CD4-positive, alpha-beta memory T cell (primary cell): ENCODE measurements at regions not wholly inside any gene's neighbourhood (a gene's known extent, or its start where the extent isn't known, plus 50 kb on each side); places are given as distances from the start of the nearest gene placed in this dataset.

Experiments
- CTCF ChIA-PET: fragments of 350-600 bp; sonication (Branson Sonifier 250); formaldehyde crosslinking; loops from one replicate; lab custom pipeline; 2021; ENCODE audit warnings: inconsistent platforms; ENCODE audit not compliant: partially characterized antibody; lab: Charles Lee
- POLR2A ChIA-PET: fragments of 350-600 bp; sonication (Branson Sonifier 250); formaldehyde crosslinking; loops from one replicate; lab custom pipeline; 2021; ENCODE audit not compliant: partially characterized antibody; lab: Charles Lee
- DNase-seq, 5 donors: peaks; one replicate each; pipeline versions ENCODE4 v3.0.0 to v3.0.0-alpha.2; 2020 to 2022; ENCODE audit warnings: mixed read lengths in 1 of 5
- H3K27ac ChIP-seq: one replicate; pipeline ENCODE4 v1.7.0; 2013; ENCODE audit warnings: low read depth, low read length
- H3K27me3 ChIP-seq: 2 replicates; pipeline ENCODE4 v1.7.0; 2013; ENCODE audit warnings: mild to moderate bottlenecking, low read length, moderate library complexity; ENCODE audit not compliant: insufficient read depth
- H3K36me3 ChIP-seq: 2 replicates; pipeline ENCODE4 v1.7.0; 2013; ENCODE audit warnings: mild to moderate bottlenecking, low read length, moderate library complexity; ENCODE audit not compliant: insufficient read depth
- H3K4me1 ChIP-seq: 2 replicates; pipeline ENCODE4 v1.7.0; 2013; ENCODE audit warnings: mild to moderate bottlenecking, low read length, moderate library complexity; ENCODE audit not compliant: insufficient read depth
- H3K4me3 ChIP-seq, 2 donors: one replicate each; pipeline ENCODE4 v1.7.0; 2013; ENCODE audit warnings: low read length in 2 of 2, mild to moderate bottlenecking in 1 of 2
- H3K9me3 ChIP-seq, 2 donors: one replicate each; pipeline ENCODE4 v1.7.0; 2013; ENCODE audit warnings: low read length in 2 of 2, control low read depth in 1 of 2; ENCODE audit not compliant: control insufficient read depth in 1 of 2
- H3K27ac Mint-ChIP-seq, 7 donors: one replicate each; pipeline ENCODE4 v1.8.0; 2020 to 2021; ENCODE audit warnings: mixed read lengths in 7 of 7, mild to moderate bottlenecking in 6 of 7, inconsistent platforms in 3 of 7, moderate library complexity in 3 of 7
- H3K27me3 Mint-ChIP-seq, 2 donors: one replicate each; pipeline ENCODE4 v1.8.0; 2020 to 2021; ENCODE audit warnings: mixed read lengths in 2 of 2
- H3K36me3 Mint-ChIP-seq, 2 donors: one replicate each; pipeline ENCODE4 v1.8.0; 2020 to 2021; ENCODE audit warnings: mixed read lengths in 2 of 2, inconsistent platforms in 1 of 2, mild to moderate bottlenecking in 1 of 2
- H3K4me1 Mint-ChIP-seq, 4 donors: one replicate each; pipeline ENCODE4 v1.8.0; 2020 to 2021; ENCODE audit warnings: mixed read lengths in 4 of 4, mild to moderate bottlenecking in 1 of 4
- H3K4me3 Mint-ChIP-seq, 8 donors: one replicate each; pipeline ENCODE4 v1.8.0; 2020 to 2021; ENCODE audit warnings: mixed read lengths in 8 of 8, mild to moderate bottlenecking in 7 of 8, moderate library complexity in 6 of 8, inconsistent platforms in 3 of 8
- H3K9me3 Mint-ChIP-seq, 8 donors: one replicate each; pipeline ENCODE4 v1.8.0; 2020 to 2021; ENCODE audit warnings: mixed read lengths in 8 of 8, mild to moderate bottlenecking in 5 of 8, inconsistent platforms in 3 of 8, moderate library complexity in 1 of 8
- intact Hi-C: fragments of 100-400 bp; cut with micrococcal nuclease; formaldehyde crosslinking; loops from one replicate; pipeline ENCODE4 v1.15.1; 2023

DNA sequence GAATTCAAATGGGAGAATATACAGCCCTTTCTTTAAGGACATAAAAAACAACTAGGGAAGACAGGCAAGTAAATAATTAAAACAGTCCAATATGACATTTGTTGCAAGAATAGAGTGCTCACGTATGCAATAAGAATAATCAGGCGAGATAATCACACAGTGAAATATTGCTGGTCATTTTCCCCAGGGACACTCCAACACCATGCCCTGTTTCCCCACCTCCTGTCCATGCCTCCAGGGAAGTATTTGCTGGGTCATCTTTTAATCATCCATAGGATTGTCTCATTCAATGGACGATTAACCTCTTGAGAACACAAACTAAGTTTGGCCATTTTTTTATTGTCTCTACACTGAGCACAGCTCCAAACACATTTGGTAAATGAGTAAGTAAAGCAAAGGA is 472.9 kb downstream of the C6orf118 start:
- Histone ChIP-seq H3K36me3 (no peaks in the 10 kb centered on the region), H3K27ac (no peak overlapping the region), H3K4me1 (no peaks in the 10 kb centered on the region), H3K4me3 (no peak overlapping the region), H3K9me3 (no peaks in the 10 kb centered on the region), H3K27me3 (no peaks in the 10 kb centered on the region)
- intact Hi-C loops: no loop called here
- ChIA-PET POLR2A (no interaction called here), CTCF (no interaction called here)
- H3K27me3 Mint-ChIP-seq: no peaks in the 10 kb centered on the region
- H3K36me3 Mint-ChIP-seq: no peaks in the 10 kb centered on the region
- H3K4me3 Mint-ChIP-seq: no peak overlapping the region
- peaks cover 0 to 4% (median 2%) of the 10 kb centered on the region in 8 donors for H3K9me3 Mint-ChIP-seq
- no peaks in the 10 kb centered on the region for H3K4me1 Mint-ChIP-seq
- no peak for DNase-seq
- no peak overlapping the region for H3K27ac Mint-ChIP-seq

DNA sequence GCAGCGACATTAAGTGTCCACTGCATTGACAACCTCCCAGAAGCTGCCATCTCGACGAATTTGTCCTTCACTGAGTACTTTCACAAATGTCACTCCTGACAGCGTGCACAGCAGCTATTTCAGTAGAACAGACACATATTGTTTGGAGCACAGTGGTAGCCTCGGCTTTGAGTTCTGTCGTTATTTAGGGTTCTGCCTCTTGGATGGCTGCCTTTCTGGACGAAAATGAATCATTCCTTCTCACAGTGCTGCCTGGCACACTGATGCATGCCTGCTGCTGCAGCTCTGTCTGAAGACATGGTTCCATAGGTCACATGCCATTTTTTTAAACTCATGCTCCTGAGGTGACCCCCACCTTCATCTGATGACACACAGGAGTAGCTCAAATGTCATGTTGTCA is 477.0 kb downstream of the C6orf118 start:
- Mint-ChIP-seq H3K9me3 (peaks cover 0 to 5% (median 1%) of the 10 kb centered on the region in 8 donors), H3K27ac (no peak overlapping the region), H3K36me3 (no peaks in the 10 kb centered on the region), H3K4me3 (no peak overlapping the region), H3K27me3 (no peaks in the 10 kb centered on the region), H3K4me1 (no peaks in the 10 kb centered on the region)
- POLR2A ChIA-PET: no interaction called here
- H3K4me3 ChIP-seq: no peak overlapping the region
- CTCF ChIA-PET: no interaction called here
- H3K27ac ChIP-seq: no peak overlapping the region
- no peaks in the 10 kb centered on the region for H3K4me1 ChIP-seq
- intact Hi-C loops: no loop called here
- H3K36me3 ChIP-seq: no peaks in the 10 kb centered on the region
- no peak for DNase-seq
- H3K27me3 ChIP-seq: no peaks in the 10 kb centered on the region
- no peaks in the 10 kb centered on the region for H3K9me3 ChIP-seq

DNA sequence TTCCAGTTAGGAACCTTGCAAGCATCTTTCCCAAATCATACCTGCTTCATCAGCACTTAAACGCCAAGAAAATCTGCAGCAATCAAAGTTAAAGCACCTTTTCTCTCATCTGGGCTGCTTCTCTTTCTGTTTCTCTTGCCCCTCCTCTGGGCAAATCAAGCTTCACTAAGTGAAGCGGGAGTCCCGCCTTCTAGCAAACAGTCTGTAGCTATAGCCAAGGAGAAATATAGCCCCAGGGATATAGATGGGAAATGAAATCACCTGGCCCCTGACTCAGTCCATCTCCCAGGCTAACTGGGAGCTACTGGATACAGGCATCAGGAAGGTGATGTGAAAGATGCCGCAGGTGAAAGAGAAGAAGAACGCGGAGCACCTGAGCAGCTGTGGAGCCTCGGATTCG is 481.9 kb downstream of the C6orf118 start:
- Mint-ChIP-seq H3K4me3 (no peak overlapping the region), H3K36me3 (no peaks in the 10 kb centered on the region), H3K27ac (no peak overlapping the region), H3K27me3 (no peaks in the 10 kb centered on the region), H3K9me3 (peaks cover 0 to 10% (median 4%) of the 10 kb centered on the region in 8 donors), H3K4me1 (no peaks in the 10 kb centered on the region)
- Histone ChIP-seq H3K9me3 (no peaks in the 10 kb centered on the region), H3K27ac (no peak overlapping the region), H3K36me3 (no peaks in the 10 kb centered on the region), H3K27me3 (no peaks in the 10 kb centered on the region), H3K4me1 (no peaks in the 10 kb centered on the region), H3K4me3 (no peak overlapping the region)
- intact Hi-C loops: no loop called here
- ChIA-PET CTCF (no interaction called here), POLR2A (no interaction called here)
- DNase-seq: no peak

DNA sequence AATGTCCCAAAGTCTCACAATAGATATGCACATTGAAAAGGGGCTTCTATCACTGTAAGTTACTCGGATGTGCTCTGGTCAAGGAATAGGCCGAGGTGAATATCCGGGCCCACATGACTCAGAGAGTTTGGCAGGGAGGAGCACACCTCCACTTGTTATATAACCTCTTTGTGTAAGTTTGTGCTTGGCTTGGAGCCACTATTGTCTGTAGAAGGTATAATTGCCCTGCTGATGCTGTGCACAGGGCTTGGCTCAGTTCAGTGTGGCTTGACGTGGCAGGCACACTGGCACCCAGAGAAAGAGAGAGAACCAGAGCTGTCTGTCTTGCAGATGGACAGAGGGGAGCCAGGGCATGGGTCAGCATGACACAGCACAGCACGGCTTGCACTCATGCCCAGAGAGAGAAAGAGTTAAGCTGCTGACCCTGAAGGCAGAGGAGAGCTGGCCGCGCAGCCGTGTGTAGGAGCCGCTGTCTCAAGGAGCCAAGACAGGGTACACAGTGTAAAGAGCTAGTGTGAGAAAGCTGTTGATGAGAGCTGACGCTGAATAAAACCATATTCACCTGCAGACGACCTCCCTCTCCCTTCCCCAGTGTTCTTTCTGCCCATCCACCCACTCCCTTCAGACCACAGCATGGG is 482.5 kb downstream of the C6orf118 start:
- Mint-ChIP-seq H3K36me3 (no peaks in the 10 kb centered on the region), H3K4me3 (no peak overlapping the region), H3K9me3 (peaks cover 0 to 10% (median 4%) of the 10 kb centered on the region in 8 donors), H3K27ac (no peak overlapping the region), H3K4me1 (no peaks in the 10 kb centered on the region), H3K27me3 (no peaks in the 10 kb centered on the region)
- ChIA-PET POLR2A (no interaction called here), CTCF (no interaction called here)
- DNase-seq: no peak
- no peaks in the 10 kb centered on the region for H3K4me1 ChIP-seq
- H3K4me3 ChIP-seq: no peak overlapping the region
- H3K36me3 ChIP-seq: no peaks in the 10 kb centered on the region
- H3K27me3 ChIP-seq: no peaks in the 10 kb centered on the region
- intact Hi-C loops: no loop called here
- no peaks in the 10 kb centered on the region for H3K9me3 ChIP-seq
- H3K27ac ChIP-seq: no peak overlapping the region

DNA sequence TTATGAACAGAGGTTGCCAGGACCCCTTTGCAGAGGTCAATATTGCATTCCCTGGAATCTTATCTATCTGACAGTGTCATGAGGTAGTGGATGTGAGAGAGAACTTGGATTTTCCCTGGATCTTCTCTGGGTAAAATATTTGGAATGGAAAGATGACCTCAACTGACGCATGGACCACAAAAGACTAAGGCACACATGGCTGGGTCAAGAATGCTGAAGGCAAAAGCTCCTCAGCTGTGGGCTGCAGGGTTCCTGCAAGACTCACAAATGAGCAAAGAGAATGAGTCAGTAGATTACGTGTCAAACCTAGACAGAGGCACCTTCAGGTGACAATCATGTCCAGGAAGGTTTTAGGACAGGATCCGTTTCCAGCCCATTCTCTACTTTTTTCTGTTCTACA is 484.0 kb downstream of the C6orf118 start:
- Histone ChIP-seq H3K27ac (no peak overlapping the region), H3K9me3 (no peaks in the 10 kb centered on the region), H3K4me3 (no peak overlapping the region), H3K36me3 (no peaks in the 10 kb centered on the region), H3K27me3 (no peaks in the 10 kb centered on the region), H3K4me1 (no peaks in the 10 kb centered on the region)
- DNase-seq: no peak
- H3K27ac Mint-ChIP-seq: no peak overlapping the region
- H3K27me3 Mint-ChIP-seq: no peaks in the 10 kb centered on the region
- CTCF ChIA-PET: no interaction called here
- H3K4me1 Mint-ChIP-seq: no peaks in the 10 kb centered on the region
- no peaks in the 10 kb centered on the region for H3K36me3 Mint-ChIP-seq
- POLR2A ChIA-PET: no interaction called here
- no peak overlapping the region for H3K4me3 Mint-ChIP-seq
- intact Hi-C loops: no loop called here
- H3K9me3 Mint-ChIP-seq: peaks cover 4 to 10% (median 5%) of the 10 kb centered on the region in 8 donors

DNA sequence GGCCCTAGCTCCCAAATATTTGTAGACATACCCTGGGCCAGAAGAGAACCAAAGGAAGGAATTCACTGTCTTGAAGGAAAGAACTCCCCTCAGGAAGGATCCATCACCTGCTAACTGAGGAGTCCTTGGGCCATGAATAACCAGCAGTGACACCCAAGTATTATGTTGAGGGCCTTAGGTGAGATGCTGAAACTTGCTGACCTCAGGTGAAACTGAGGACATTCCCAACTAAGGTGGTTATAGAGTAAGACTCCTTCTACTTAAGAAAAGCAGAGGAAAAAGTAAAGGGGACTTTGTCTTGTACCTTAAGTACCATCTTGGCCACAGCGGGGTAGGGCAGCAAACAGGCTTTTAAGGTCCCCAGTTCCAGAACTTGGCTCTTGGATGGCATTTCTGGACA is 491.7 kb downstream of the C6orf118 start:
- Mint-ChIP-seq H3K27ac (no peak overlapping the region), H3K4me3 (no peak overlapping the region), H3K36me3 (no peaks in the 10 kb centered on the region), H3K9me3 (peaks cover 0 to 19% (median 4%) of the 10 kb centered on the region in 8 donors), H3K4me1 (no peaks in the 10 kb centered on the region), H3K27me3 (no peaks in the 10 kb centered on the region)
- Histone ChIP-seq H3K36me3 (no peaks in the 10 kb centered on the region), H3K27me3 (no peaks in the 10 kb centered on the region), H3K4me1 (no peaks in the 10 kb centered on the region), H3K9me3 (peaks cover 0 to 4% of the 10 kb centered on the region in 2 donors), H3K27ac (no peak overlapping the region), H3K4me3 (no peak overlapping the region)
- intact Hi-C loops: no loop called here
- CTCF ChIA-PET: no interaction called here
- no peak for DNase-seq
- POLR2A ChIA-PET: no interaction called here

DNA sequence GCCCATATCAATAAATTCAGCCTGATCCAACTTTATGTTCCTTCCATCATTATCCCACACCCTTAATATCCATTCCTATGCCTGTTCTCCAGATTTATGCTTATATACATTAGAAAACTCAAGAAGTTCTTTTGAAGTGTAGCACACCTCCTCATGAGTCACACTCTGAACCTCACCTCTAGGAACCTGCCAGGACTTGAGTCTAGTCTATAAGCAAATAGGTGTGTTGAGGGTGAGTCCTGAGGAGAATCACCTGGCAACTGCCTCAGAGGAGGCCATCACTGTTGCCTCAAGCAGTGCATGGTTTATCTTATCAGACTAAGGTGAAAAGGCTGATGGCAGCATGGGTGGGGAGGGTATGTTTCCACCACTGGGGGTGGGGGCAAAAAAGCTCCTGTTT is 496.7 kb downstream of the C6orf118 start:
- H3K36me3 Mint-ChIP-seq: no peaks in the 10 kb centered on the region
- no peak overlapping the region for H3K4me3 ChIP-seq
- H3K27ac ChIP-seq: no peak overlapping the region
- no peak overlapping the region for H3K27ac Mint-ChIP-seq
- H3K36me3 ChIP-seq: no peaks in the 10 kb centered on the region
- POLR2A ChIA-PET: no interaction called here
- H3K4me1 Mint-ChIP-seq: no peaks in the 10 kb centered on the region
- H3K9me3 Mint-ChIP-seq: peaks cover 0 to 19% (median 5%) of the 10 kb centered on the region in 8 donors
- no peaks in the 10 kb centered on the region for H3K27me3 ChIP-seq
- no peak overlapping the region for H3K4me3 Mint-ChIP-seq
- H3K9me3 ChIP-seq: peaks cover 0 to 4% of the 10 kb centered on the region in 2 donors
- CTCF ChIA-PET: no interaction called here
- intact Hi-C loops: no loop called here
- DNase-seq: no peak
- H3K27me3 Mint-ChIP-seq: no peaks in the 10 kb centered on the region
- H3K4me1 ChIP-seq: no peaks in the 10 kb centered on the region

DNA sequence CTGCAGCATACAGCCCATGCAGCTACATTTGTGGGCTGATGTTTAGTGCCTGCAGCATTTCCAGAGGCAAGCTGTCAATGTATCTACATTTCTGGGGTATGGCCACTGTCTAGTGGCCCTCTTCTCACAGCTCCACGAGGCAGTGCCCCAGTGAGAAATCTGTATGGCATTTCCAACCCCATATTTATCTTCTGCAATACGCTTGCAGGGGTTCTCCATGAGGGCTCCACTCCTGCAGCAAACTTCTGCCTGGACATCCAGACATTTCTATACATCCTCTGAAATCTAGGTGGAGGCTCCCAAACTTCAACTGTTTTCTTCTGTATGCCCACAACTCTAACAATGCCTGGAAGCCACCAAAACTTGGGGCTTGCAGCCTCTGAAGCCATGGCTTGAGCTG is 502.3 kb downstream of the C6orf118 start:
- no peak for DNase-seq
- H3K27ac ChIP-seq: no peak overlapping the region
- no peaks in the 10 kb centered on the region for H3K27me3 ChIP-seq
- no peaks in the 10 kb centered on the region for H3K9me3 ChIP-seq
- Mint-ChIP-seq H3K27me3 (no peaks in the 10 kb centered on the region), H3K27ac (no peak overlapping the region), H3K36me3 (no peaks in the 10 kb centered on the region), H3K4me1 (no peaks in the 10 kb centered on the region), H3K9me3 (peaks cover 3 to 34% (median 19%) of the 10 kb centered on the region in 8 donors), H3K4me3 (no peak overlapping the region)
- H3K36me3 ChIP-seq: no peaks in the 10 kb centered on the region
- POLR2A ChIA-PET: no interaction called here
- H3K4me3 ChIP-seq: no peak overlapping the region
- intact Hi-C loops: no loop called here
- CTCF ChIA-PET: no interaction called here
- H3K4me1 ChIP-seq: no peaks in the 10 kb centered on the region
